Activated CD4-positive, CD25-positive, alpha-beta regulatory T cell treated with anti-CD3 and anti-CD28 coated beads, Interleukin-2, amount 50 U/mL, for 24 hours (primary cell): ENCODE measurements at regions not wholly inside any gene's neighbourhood (a gene's known extent, or its start where the extent isn't known, plus 50 kb on each side); places are given as distances from the start of the nearest gene placed in this dataset.

Experiments
- ATAC-seq, 2 donors: fragments of 150-1000 bp; cut with Tn5 transposase; one replicate each; pipeline ENCODE4 v1.10.0; 2021; ENCODE audit warnings: mild to moderate bottlenecking in 1 of 2, moderate library complexity in 1 of 2

DNA sequence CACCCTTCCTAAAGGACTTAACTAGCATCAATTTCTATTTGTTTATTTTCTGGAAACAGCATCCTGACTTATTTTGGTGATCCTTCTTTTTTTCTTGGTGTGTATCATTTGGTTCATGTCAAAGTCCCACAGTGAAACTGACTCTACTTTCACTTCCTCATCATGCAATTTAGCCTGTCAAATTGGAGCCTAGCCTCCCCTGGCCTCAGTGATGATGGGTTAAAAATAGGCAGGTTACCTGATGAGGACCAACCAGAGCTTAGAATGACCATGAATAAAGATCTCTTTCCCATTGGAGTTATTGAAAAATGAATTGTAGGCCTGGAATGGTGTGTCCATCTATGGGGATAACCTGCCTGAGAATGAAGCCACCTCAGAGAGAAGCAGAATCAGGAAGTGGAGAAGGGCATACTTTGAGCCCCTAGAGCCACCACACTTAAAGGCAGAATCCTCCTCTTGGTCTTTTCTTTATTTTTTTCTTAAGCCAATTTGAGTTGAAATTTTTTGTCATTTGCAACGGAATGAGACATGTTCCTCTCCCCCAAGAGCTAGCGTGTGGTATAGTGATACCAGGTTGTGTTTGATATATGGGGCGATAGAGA, 105.6 kb downstream of the BTBD3 start:
- ATAC-seq, result no peak

DNA sequence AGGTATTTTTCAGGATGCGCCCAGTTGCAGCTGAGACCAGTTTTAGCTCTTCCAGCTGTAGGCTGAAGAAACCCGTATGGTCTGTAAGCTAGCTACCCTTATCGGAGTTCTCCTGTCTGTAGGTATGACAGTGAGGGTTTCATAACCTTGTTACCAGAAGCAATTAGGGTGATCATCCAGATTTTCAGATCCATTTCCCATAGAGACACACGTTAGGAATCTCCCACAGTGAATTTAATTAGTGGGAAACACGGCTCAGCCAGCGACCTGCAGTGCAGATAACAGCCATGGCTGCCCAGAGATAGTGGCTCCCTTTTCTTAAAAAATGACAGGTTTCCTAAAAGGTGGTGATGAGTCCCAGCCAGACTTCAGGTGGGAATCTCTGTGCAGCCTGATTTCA, 111.1 kb downstream of the BTBD3 start:
- no peak for ATAC-seq

DNA sequence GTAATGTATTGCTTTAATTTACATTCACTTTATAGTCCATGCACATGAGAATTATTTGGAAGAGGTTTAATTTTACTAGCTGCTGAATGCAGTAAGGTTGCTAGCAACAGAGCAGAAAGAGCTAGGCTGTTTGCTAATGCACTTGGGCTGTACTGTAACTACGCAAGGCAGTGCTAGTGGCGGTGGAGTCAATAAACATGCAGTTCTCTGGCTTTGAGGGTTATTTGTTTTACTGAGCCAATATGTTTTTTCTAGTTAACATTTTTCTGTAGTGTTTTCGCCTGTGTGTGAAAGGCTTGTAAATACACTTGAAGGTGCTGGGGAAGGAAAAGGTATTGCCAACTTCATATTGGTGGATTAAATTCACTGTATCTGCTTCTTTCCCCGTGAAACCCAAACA, 112.8 kb downstream of the BTBD3 start:
- no peak for ATAC-seq

DNA sequence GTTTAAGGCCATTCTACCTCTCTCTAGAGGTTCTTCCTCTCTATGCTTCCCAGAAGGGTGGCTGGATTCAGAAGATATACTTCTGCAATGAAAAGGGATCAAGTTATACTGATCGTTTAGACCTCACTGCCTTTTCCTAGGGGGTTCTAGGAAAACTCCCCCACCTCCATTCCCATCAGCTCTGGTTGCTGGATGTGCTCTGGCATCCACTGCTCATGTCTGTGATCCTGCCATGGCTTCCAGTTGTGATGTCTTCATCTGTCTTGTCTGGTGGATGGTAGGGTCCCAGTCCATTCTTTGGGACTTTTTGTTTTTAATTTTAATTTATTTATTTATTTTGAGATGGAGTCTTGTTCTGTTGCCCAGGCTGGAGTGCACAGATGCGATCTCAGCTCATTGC, 118.4 kb downstream of the BTBD3 start:
- no peak for ATAC-seq

DNA sequence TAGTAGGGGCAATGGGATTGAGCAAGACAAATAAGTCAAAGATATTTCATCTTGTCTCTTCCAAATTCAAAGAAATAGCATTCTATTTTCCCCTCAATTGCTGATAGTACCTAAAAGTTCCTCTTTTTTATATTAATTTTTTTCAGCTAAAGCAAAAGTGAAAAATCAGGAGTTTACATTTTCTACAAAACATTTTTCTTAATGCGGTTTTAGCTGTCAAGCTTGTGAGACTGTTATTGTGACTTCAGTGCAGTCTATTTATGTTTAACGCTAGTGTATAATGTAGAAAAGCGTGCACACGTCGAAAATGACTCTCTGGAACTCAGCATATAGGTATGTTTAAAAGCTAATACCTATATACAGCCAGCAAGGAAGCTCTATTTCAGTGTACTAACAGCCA, 119.8 kb downstream of the BTBD3 start:
- no peak for ATAC-seq

DNA sequence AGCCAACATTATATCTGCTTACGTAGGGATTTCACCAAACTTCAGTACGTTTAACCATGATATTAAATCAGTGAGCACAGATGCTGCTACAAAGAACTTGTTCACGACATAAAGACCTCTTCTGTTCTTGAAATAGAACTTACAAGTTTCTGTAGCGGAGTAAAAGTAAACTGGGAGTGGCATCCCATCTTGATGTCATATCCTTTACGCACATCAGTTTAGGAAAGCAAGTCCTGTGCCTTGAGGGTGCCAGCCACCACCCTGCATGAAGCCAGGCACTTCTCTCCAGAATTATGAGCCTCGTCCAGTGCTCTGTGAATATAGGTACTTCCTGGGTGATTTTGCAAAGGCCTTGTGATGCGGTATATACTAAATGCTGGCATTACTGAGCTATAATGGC, 122.6 kb downstream of the BTBD3 start:
- ATAC-seq, result no peak

DNA sequence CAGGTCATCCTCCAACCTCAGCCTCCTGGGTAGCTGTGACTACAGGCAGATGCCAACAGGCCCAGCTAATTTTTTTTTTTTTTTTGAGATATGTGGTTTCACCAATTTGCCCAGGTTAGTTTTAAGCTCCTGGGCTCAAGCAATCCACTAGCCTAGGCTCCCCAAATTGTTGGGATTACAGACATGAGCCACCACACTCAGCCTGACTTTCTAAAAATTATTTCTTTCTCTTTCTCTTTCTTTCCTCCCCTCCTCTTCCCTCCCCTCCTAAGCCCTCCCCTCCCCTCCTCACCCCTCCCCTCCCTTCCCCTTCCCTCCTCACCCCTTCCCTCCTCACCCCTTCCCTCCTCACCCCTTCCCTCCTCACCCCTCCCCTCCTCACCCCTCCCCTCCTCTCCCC, 127.3 kb downstream of the BTBD3 start:
- ATAC-seq, result no peak

DNA sequence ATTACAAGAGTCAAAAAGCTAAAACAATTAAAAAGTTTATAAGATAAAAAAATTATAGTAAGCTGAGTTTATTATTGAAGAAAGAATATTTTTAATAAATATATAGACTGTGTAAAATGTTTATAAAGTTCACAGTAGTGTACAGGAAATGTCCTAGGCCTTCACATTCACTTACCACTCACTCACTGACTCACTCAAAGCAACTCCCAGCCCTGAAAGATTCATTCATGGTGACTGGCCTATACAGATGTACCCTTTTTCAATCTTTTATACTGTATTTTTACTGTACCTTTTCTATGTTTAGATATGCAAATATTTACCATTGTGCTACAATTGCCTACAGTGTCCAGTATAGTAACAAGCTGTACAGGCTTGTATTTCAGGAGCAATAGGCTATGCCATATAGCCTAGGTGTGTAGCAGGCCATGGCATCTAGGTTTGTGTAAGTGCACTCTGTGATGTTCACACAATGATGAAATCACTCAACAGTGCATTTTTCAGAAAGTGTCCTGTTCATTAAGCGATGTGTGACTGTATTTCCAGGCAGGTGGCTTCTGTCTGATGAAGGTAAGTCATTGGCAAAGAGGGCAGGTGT, 130.2 kb downstream of the BTBD3 start:
- no peak for ATAC-seq

DNA sequence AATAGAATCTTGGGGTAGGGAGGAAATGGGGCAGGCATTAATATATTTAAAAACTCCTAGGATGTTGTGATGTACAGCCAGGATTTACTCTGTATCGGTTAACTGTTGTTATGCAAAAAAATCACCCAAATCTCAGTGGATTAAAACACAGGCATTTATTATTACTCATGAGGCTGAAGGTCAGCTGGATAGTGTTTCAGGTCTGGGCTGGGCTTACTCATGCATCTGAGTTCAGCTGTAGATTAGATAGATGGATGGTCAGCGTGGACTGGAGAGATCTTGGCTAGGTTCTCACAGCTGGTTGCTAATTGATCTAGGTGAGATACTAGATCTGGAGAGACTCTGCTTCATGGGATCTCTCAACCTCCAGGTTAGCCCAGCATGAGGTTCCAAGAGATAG, 131.4 kb downstream of the BTBD3 start:
- ATAC-seq, result no peak

DNA sequence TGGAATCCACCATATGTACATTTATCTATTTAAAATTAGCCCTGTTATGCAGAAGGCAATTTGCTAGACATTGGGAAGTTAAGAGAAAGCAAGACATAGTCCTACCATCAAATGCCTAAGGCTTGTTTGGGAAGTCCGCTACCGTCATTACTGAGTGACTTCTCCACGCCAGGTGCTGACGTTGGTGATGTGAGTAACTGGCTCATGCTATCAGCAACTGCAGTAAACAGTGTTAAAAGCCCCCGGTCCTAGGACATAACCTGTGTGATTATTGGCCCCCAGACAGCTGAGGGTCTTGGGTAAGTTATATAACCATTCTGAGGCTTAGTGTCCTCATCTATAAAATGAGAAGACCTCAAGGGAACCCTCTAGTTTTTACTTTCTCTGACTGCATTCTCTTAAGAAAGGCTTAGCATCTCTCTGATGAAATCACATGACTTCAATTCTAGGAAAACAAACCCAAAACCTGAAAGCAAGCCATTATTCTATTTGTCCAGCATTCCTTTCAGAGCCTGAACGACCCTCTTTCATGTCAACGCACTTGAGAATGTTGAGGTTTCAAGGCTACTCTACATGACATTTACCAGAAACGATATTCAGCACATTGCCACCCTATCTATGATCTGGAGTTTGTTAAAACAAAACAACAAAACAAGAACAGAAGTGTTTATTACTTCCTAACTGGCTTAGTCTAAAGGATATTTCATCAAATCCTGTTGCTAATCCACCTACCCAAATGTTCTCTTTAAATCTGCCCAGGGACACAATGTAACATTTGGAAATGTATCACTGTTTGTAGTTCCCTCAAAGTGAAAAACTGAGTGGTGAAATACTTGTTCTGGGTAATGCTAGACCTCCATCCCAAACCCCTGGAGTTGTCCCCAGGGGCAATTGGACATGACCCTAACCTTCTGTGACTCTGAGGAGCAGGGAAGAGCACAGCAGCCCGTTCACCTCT, 133.8 kb downstream of the BTBD3 start:
- no peak for ATAC-seq

DNA sequence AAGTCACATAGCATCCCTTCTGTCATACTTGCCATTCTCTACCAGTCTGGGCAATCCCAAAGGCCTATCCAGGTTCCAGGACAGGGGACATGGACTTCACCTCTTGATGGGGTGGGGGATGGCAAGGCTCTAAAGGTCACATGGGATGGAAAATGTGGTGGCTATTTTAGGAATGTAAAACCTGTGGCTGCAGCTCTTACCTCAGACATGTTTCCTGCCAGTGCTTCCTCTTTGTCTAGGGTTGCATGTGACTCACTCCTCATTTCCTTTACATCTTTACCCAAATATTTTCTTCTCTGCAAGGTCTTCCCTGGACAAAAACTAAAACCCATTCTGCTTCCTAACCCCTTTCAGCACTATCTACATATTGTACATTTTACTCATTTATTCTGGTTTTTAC, 135.7 kb downstream of the BTBD3 start:
- ATAC-seq, result no peak

DNA sequence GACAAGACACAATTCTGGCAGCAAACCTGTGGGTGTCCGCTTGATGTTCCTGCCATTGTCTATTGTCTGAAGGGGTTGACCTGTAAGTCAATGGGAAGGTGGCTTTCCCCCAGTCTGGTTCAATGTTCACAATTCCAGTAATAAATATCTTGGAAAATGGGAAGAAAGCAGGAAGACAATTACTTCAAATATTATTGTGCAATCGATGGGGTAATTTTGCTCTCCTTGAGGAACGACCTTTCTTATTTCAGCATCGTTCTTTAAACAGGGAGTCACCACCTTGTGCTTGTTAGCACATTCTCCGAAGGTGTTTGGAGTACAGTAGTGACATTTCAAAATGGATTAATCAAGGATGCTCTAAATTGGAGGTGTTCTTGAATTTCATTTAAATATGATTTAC, 136.9 kb downstream of the BTBD3 start:
- no peak for ATAC-seq

DNA sequence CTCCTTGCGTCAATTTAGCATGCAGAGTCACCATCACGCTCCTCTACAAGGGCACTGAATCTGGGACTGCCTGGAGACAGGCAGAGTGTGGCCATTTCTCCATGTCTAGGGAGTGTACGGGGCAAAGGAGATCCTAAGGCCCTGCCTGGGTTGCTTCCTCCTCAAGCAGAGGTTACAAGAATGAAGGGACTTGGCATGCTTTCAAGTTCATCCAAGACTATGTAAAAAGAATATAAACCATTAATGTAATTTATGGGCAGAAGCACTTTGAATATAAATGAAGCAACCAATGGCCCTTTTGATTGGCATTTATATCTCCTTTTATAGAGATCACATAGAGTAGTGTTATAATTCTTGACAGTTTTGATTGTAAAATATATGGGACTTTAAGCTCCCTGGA, 137.5 kb downstream of the BTBD3 start:
- no peak for ATAC-seq

DNA sequence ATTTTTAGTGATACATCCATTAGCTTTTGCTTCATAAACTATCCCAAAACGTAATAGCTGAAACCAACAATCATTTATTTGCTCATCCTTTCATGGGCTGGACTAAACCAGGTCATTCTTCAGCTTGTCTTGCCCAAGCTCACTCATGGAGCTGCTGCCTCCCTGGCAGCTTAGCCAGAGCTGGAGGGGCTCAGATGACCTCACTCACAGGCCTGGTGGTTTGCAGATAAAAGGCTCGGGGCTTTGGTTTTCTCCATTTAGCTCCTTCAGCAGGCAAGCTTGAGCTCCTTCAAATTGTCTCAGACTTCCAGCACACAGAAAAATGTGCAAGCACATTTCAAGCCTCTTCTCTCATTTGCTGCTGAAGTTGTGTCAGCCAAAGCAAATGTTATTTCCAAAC, 139.1 kb downstream of the BTBD3 start:
- no peak for ATAC-seq

DNA sequence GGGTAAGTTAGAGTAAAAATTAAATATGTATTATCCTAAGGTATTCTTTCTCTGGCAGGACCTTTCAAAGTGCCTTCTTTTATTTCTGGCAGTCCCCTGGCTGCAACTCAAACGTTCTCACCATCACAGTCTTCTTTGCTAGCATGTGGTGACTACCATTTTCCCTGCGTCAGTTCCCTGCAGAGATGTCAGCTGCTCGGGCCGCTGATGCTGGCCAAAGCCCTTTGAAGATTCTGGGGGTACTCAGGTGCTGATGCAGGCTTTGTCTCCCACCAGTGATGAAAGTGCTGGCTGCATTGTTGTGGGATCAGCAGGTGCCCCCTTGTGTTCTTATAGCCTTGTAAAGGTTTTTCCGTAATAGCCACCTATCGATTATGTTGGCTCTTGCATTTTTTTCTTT, 140.1 kb downstream of the BTBD3 start:
- ATAC-seq, result no peak

DNA sequence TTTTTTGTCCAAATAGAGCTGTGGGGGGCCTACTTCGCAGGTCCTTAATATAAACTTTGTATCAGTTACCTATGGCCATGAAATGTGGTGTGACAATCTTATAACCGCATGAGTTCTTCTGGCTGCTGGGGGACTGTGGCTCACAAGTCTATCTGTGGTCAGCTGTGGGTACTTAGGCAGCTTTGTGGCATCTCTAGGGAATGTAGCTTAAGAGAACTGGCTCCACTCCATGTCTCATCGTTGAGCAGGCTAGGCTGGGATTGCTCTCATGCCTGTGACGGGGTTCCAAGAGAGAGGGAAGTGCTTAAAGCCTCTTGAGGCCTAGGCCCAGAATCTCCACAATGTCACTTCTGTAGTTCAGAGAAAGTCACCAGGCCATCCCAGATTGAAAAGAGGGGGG, 140.5 kb downstream of the BTBD3 start:
- no peak for ATAC-seq

DNA sequence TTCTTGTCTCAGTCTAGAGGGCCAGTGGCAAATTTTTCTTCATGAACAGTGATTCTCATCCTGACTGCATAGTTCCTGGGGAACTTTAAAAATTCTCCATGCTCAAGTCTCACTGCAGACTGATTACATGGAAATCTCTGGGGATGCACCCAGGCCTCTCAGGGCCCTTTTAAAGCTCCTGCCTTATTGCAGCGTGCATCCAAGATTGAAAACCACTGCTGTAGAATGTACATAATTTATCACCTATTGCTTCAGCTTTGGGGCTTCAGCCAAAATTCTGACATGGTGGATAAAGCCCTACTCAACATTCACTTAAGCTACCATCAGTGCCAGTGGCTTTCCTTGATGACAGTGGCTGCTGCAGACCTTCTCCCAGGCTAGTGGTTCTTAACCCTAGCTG, 143.8 kb downstream of the BTBD3 start:
- no peak for ATAC-seq

DNA sequence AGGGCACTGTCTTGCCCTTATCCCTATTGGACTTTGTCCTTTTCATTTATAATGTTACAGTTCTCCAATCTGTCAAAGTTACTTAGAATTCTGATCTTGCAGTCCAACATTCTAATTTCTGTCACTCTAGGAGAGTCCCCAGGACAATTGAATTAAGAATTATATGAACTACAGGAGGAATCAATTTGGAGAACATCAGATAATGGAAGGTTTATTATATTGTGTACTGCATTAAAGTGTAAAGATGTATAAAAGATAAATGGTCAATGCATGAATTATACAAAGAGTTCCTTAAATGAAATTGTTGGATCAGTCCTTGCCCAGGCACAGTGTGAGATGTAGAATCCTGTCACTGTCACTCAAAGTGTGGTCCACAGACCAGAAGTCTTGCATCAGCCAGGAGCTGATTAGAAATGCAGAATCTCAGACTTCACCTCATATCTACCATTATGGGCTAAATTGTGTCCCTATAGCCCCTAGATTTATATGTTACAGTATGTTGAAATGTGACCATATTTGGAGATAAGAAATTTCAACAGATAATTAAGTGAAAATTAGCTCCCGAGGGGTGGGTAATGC, 145.5 kb downstream of the BTBD3 start:
- no peak for ATAC-seq

DNA sequence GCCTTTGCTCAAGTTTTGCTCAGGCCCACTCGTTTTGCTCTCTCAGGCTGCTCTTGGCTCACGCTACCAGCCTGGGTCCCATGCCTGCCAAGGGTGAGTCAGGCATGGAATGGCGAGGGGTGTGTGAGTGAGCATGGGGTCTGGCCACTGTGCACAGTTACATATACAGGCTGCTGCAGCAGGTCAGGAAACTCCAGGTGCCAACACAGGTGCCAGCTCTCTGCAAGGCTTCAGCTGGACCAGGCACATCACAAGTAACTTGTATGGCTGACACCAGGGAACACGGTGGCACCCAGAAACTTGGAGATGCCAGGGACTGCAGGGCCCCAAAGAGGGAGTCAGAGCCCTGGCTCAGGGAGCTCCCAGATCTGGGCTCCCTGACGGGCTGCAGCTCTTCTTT, 146.8 kb downstream of the BTBD3 start:
- ATAC-seq, result no peak

DNA sequence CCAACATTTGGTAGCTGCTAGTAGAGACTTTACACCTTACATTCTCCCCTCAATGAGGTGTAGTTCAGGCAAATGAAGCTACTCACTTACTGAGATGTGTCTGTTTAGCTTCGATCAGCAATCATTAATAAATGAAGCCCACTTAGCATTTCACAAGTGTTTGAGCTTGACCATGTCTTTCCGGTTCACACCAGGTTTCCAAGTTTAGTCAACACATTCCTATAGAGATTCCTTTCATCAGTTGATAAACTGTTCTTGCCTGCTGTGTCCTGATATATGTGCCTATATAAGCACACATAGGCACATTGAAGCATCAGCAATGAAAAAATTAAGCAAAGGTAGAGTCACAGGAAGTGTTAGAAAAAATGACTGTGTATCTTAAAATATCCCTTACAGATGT, 150.0 kb downstream of the BTBD3 start:
- no peak for ATAC-seq

DNA sequence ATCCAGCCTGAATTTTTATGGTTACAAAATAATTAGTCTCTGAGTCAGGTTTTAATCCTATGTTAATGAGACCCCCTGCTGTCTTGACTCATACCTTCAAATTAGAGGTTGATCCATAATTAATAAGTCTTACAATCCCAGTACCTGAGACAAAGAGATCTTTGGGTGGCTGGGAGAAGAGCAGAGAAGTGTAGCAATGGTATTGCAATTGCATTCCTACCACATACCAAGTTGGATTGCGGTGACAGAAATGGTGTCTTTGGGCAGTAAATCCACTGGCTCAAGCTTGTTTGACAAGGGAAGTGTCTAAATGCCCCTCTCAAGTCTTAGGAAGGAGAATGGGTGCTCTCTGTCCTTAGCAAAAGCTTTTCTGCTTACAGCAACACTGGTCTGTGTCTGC, 150.4 kb downstream of the BTBD3 start:
- no peak for ATAC-seq

DNA sequence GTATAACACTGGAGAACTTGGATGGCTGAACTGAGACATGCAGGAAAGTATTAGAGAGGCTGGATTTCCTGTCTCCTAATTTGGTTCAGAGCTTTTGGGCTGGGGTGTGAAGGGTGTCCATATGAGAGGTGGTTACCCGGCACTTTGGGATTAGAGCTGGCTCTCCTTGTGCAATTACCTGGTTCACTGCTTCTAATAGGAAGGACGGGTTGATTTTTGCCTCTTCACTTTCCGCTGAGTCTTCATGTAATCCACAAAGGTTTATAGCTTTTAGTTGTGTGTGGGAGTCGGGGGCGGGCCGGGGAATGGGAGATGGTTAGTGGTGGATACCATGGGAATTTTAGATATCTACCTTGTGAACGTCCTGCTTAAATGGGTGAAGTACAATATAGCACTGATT, 151.5 kb downstream of the BTBD3 start:
- ATAC-seq, result no peak

DNA sequence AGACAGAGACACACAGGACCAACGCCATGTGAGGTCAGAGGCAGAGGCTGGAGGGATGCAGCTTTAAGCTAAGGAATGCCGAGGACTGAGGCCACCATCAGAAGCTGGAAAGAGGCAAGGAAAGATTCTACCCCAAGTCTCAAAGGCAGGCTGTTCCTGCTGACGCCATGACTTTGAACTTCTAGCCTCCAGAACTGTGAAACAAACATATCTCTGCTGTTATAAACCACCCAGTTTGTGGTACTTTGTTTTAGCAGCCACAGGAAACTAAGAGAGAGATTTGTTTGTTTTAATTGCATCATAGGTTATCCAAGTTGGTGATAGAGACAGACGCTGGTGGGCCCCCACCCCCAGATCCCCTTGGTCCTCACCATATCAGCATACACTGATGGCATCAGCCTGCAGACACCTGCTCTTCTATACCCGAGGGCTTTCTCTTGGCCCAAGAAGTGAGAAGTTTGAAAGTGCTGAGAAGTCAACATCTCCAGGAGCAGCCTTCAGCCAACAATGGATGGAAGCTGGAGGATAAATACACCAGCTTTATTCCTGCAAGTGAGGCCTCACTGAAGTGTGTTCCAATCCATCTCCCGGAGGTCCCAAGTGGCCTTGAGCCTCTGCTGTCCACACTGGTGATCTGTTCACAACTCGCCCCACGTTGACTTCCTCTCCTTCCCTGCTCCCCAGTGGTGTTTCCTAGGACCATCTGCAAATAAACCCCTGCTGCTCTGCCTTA, 154.7 kb downstream of the BTBD3 start:
- no peak for ATAC-seq
